ENCODE measurements at regions not wholly inside any gene's neighbourhood (a gene's known extent, or its start where the extent isn't known, plus 50 kb on each side); places are given as distances from the start of the nearest gene placed in this dataset.
A peak's percentile ranks its signal among the peaks of the same experiment; 100 is the strongest.
"Not testable (repeated sequence)": the region's sequence is repeated elsewhere in the genome, so short reads cannot be mapped to it uniquely, and the experiment has no call there.

GRCh38 chr3:177626045-177626444 lies 428.8 kb upstream of the TBL1XR1 start:
- intact Hi-C loops (cut with micrococcal nuclease), result no loop called here
- no peaks in the 10 kb centered on the region for H3K36me3 ChIP-seq
- DNase-seq, result no peak
- peaks cover 18% of the 10 kb centered on the region for H3K4me1 ChIP-seq
- H3K27me3 ChIP-seq (ENCODE audit: low read depth), result no peaks in the 10 kb centered on the region
- no peak overlapping the region for H3K4me3 ChIP-seq
- no peak overlapping the region for H3K27ac ChIP-seq (replicated peaks)
- H3K9me3 ChIP-seq (replicated peaks), result no peaks in the 10 kb centered on the region
- TF ChIP-seq CTCF (IDR thresholded peaks at IDR 0.05; ENCODE audit: borderline replicate concordance), result no peak

- H3K27ac ChIP-seq (replicated peaks); H3K9me3 ChIP-seq (replicated peaks); H3K36me3 ChIP-seq; DNase-seq; H3K4me3 ChIP-seq; intact Hi-C loops (cut with micrococcal nuclease); H3K27me3 ChIP-seq (ENCODE audit: low read depth); H3K4me1 ChIP-seq: not testable (repeated sequence)
Observed at GRCh38 chr3:177628095-177628719, 430.9 kb upstream of the TBL1XR1 start.

GRCh38 chr3:177629276-177629675 lies 432.0 kb upstream of the TBL1XR1 start:
- no peak for DNase-seq
- H3K36me3 ChIP-seq, result no peaks in the 10 kb centered on the region
- no peak for TF ChIP-seq CTCF (IDR thresholded peaks at IDR 0.05; ENCODE audit: borderline replicate concordance)
- H3K4me3 ChIP-seq, result no peak overlapping the region
- intact Hi-C loops (cut with micrococcal nuclease), result no loop called here
- H3K4me1 ChIP-seq, result no peaks in the 10 kb centered on the region
- H3K27ac ChIP-seq (replicated peaks), result no peak overlapping the region
- no peaks in the 10 kb centered on the region for H3K9me3 ChIP-seq (replicated peaks)
- H3K27me3 ChIP-seq (ENCODE audit: low read depth), result no peaks in the 10 kb centered on the region

GRCh38 chr3:177633671-177634207 lies 436.5 kb upstream of the TBL1XR1 start:
- H3K4me1 ChIP-seq, result no peaks in the 10 kb centered on the region
- H3K9me3 ChIP-seq (replicated peaks), result peaks cover 11% of the 10 kb centered on the region
- H3K27me3 ChIP-seq (ENCODE audit: low read depth), result no peaks in the 10 kb centered on the region
- DNase-seq, result no peak
- intact Hi-C loops (cut with micrococcal nuclease), result no loop called here
- TF ChIP-seq CTCF (IDR thresholded peaks at IDR 0.05; ENCODE audit: borderline replicate concordance), result no peak
- no peak overlapping the region for H3K4me3 ChIP-seq
- peak overlapping the region; percentile 3 for H3K27ac ChIP-seq (replicated peaks)
- H3K36me3 ChIP-seq, result no peaks in the 10 kb centered on the region

GRCh38 chr3:177635601-177636106 lies 438.4 kb upstream of the TBL1XR1 start:
- H3K36me3 ChIP-seq; H3K27ac ChIP-seq (replicated peaks); intact Hi-C loops (cut with micrococcal nuclease); DNase-seq; H3K4me1 ChIP-seq; H3K27me3 ChIP-seq (ENCODE audit: low read depth); H3K4me3 ChIP-seq: not testable (repeated sequence)
- peaks cover 19% of the 10 kb centered on the region for H3K9me3 ChIP-seq (replicated peaks)

GRCh38 chr3:177640319-177640965 lies 443.2 kb upstream of the TBL1XR1 start:
- no peak for DNase-seq
- Histone ChIP-seq H3K27ac (replicated peaks) (no peak overlapping the region), H3K9me3 (replicated peaks) (peaks cover 16% of the 10 kb centered on the region), H3K36me3 (no peaks in the 10 kb centered on the region), H3K27me3 (ENCODE audit: low read depth) (no peaks in the 10 kb centered on the region), H3K4me1 (no peaks in the 10 kb centered on the region), H3K4me3 (no peak overlapping the region)
- no peak for TF ChIP-seq CTCF (IDR thresholded peaks at IDR 0.05; ENCODE audit: borderline replicate concordance)
- intact Hi-C loops (cut with micrococcal nuclease), result no loop called here

Measured in left ventricle myocardium inferior (tissue), 1 donor.